Upper lobe of left lung (tissue), 4 donors: ENCODE measurements at regions not wholly inside any gene's neighbourhood (a gene's known extent, or its start where the extent isn't known, plus 50 kb on each side); places are given as distances from the start of the nearest gene placed in this dataset.

Experiments
- EP300 ChIP-seq, 4 donors: sonication (generic); formaldehyde crosslinking; IDR thresholded peaks; one replicate each; pipeline ENCODE4 v1.5.1; 2017; ENCODE audit warnings: antibody characterized with exemption in 4 of 4, control low read depth in 2 of 4
- POLR2A ChIP-seq, 4 donors: fragments of 450-650 bp; IDR thresholded peaks; one replicate each; pipeline ENCODE4 v1.5.1; 2016 to 2017; ENCODE audit warnings: antibody characterized with exemption in 4 of 4, mild to moderate bottlenecking in 2 of 4
- POLR2AphosphoS5 ChIP-seq, 2 donors: sonication (generic); formaldehyde crosslinking; IDR thresholded peaks; one replicate each; pipeline ENCODE4 v1.5.1; 2017; ENCODE audit warnings: antibody characterized with exemption in 2 of 2
- TF ChIP-seq, protein P1 (sequence below), 6 experiments: fragments of 450-650 bp in 4 of 6; fragments of 200-600 bp in 2 of 6; sonication (generic) in 2 of 6; IDR thresholded peaks; one replicate each; pipeline ENCODE4 v1.5.1; 2016 to 2019; ENCODE audit warnings: antibody characterized with exemption in 6 of 6

DNA sequence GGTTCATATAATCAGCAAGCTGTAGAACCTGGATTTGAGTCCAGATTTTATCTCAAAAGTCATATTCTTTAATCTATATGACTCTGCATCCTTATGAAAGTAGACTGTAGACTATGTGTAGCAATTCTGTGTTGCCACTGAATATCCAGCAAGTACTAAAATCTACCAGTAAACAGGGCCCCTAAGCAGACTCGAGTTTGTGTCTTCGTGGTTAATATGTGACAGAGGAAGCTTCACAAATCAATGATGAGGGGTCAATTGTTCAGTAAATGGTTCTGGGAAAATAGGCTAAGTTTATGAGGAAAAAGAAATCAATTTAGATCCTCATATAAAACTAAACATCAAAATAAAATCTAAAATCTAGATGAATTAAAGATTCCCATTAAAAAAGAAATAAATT is 648.5 kb upstream of the KIRREL3 start:
- TF ChIP-seq POLR2AphosphoS5 (IDR thresholded peaks at IDR 0.05) (no peak), EP300 (IDR thresholded peaks at IDR 0.05) (no peak), POLR2A (IDR thresholded peaks at IDR 0.05) (no peak)
- TF ChIP-seq, protein P1, sequence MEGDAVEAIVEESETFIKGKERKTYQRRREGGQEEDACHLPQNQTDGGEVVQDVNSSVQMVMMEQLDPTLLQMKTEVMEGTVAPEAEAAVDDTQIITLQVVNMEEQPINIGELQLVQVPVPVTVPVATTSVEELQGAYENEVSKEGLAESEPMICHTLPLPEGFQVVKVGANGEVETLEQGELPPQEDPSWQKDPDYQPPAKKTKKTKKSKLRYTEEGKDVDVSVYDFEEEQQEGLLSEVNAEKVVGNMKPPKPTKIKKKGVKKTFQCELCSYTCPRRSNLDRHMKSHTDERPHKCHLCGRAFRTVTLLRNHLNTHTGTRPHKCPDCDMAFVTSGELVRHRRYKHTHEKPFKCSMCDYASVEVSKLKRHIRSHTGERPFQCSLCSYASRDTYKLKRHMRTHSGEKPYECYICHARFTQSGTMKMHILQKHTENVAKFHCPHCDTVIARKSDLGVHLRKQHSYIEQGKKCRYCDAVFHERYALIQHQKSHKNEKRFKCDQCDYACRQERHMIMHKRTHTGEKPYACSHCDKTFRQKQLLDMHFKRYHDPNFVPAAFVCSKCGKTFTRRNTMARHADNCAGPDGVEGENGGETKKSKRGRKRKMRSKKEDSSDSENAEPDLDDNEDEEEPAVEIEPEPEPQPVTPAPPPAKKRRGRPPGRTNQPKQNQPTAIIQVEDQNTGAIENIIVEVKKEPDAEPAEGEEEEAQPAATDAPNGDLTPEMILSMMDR (IDR thresholded peaks at IDR 0.05), result no peak
